ENCODE measurements at regions not wholly inside any gene's neighbourhood (a gene's known extent, or its start where the extent isn't known, plus 50 kb on each side); places are given as distances from the start of the nearest gene placed in this dataset.

DNA sequence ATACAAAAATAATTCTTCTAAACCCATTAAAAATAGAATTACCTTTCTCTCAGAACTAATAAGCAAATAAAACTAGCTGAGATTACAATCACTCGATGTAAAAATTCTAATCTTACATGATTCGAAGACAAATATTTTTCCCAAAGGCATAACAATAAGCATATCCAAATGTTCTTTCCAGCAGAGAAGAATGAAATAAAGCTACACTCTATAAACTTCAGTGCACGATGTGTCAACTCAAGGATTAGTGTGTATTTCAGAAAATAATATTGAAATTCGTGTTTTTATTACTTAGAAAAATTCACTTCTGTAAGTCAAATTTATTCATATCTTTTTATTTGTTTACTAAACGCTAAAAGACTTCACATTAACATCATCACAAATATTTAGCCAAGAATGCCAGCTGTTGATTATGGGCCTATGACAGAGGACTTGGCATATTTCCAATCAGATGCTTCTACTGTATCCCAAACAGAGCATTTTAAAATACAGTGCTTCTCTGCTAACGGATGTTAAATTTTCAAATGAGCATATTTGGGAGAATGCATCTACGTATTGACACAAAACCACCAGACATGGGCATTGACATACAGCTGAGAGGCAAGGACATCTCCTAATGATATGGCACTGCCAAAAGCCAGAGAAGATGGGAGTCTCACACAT lies 54.7 kb upstream of the PDE7B start:
- Histone ChIP-seq H3K36me3 (ENCODE audit: control insufficient read depth in 2 of 2, insufficient read depth in 1 of 2, low read length in 2 of 2) (no peaks in the 10 kb centered on the region), H3K27ac (ENCODE audit: extremely low read depth, low read depth, low read length) (no peak overlapping the region), H3K9me3 (ENCODE audit: control insufficient read depth, insufficient read depth, low read depth, low read length) (no peaks in the 10 kb centered on the region), H3K4me1 (ENCODE audit: control insufficient read depth, insufficient read depth, low read length) (no peaks in the 10 kb centered on the region), H3K4me3 (ENCODE audit: low read depth, low read length) (no peak overlapping the region)
- ChIA-PET CTCF (no interaction called here), POLR2A (no interaction called here)
- TF ChIP-seq ZNF792 (tag by site-specific recombination; IDR thresholded peaks at IDR 0.05) (no peak), PRDM1 (tag by site-specific recombination; IDR thresholded peaks at IDR 0.05) (no peak), SP7 (tag by site-specific recombination; IDR thresholded peaks at IDR 0.05) (no peak), ZNF350 (tag by site-specific recombination; IDR thresholded peaks at IDR 0.05) (no peak), ZNF146 (tag by site-specific recombination; IDR thresholded peaks at IDR 0.05) (no peak), ZNF292 (tag by site-specific recombination; IDR thresholded peaks at IDR 0.05; ENCODE audit: borderline replicate concordance, low read depth) (no peak), ZNF777 (tag by site-specific recombination; IDR thresholded peaks at IDR 0.05; ENCODE audit: borderline replicate concordance) (no peak), ZNF23 (tag by site-specific recombination; IDR thresholded peaks at IDR 0.05; ENCODE audit: borderline replicate concordance) (no peak), ZNF10 (tag by site-specific recombination; IDR thresholded peaks at IDR 0.05) (no peak), ZNF404 (tag by site-specific recombination; IDR thresholded peaks at IDR 0.05) (no peak), ZNF155 (tag by site-specific recombination; IDR thresholded peaks at IDR 0.05) (no peak), ZNF366 (tag by site-specific recombination; conservative IDR thresholded peaks at IDR 0.05) (no peak), ZNF248 (tag by site-specific recombination; IDR thresholded peaks at IDR 0.05) (no peak), ZNF266 (tag by site-specific recombination; IDR thresholded peaks at IDR 0.05; ENCODE audit: low read depth) (no peak), ZNF514 (tag by site-specific recombination; IDR thresholded peaks at IDR 0.05) (no peak)
- TF ChIP-seq, protein P1, sequence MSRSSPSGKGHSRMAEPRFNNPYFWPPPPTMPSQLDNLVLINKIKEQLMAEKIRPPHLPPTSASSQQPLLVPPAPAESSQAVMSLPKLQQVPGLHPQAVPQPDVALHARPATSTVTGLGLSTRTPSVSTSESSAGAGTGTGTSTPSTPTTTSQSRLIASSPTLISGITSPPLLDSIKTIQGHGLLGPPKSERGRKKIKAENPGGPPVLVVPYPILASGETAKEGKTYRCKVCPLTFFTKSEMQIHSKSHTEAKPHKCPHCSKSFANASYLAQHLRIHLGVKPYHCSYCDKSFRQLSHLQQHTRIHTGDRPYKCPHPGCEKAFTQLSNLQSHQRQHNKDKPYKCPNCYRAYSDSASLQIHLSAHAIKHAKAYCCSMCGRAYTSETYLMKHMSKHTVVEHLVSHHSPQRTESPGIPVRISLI (tag by site-specific recombination; IDR thresholded peaks at IDR 0.05) = no peak

DNA sequence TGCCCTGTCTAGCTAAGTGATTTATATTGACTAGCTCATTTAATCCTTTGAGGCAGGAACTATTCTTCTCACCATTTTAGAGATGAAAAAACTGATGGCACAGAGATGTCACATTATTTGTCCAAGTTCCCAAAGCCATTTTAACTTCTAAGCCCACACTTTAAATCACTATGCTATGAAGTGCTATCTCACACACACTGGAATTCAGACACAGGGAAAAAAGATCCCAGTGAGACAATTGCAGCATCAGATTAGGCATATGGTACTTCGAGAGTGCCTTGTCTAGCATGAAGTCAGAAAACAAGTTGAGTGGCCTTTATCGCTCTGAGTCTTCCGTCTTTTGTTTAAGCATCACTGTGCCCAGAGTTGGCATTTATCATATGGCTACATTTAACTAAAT lies 54.1 kb upstream of the PDE7B start:
- no peaks in the 10 kb centered on the region for H3K4me1 ChIP-seq (ENCODE audit: control insufficient read depth, insufficient read depth, low read length)
- H3K27ac ChIP-seq (ENCODE audit: extremely low read depth, low read depth, low read length) = no peak overlapping the region
- H3K4me3 ChIP-seq (ENCODE audit: low read depth, low read length) = no peak overlapping the region
- H3K9me3 ChIP-seq (ENCODE audit: control insufficient read depth, insufficient read depth, low read depth, low read length) = no peaks in the 10 kb centered on the region
- CTCF ChIA-PET = no interaction called here
- POLR2A ChIA-PET = no interaction called here
- TF ChIP-seq ZNF624 (tag by site-specific recombination; IDR thresholded peaks at IDR 0.05) (no peak), ZSCAN23 (tag by site-specific recombination; IDR thresholded peaks at IDR 0.05) (no peak), ZNF660 (tag by site-specific recombination; IDR thresholded peaks at IDR 0.05) (no peak), ZNF76 (tag by site-specific recombination; IDR thresholded peaks at IDR 0.05; ENCODE audit: borderline replicate concordance, low read depth) (no peak), ZBTB48 (tag by site-specific recombination; IDR thresholded peaks at IDR 0.05) (no peak), RBAK (tag by site-specific recombination; IDR thresholded peaks at IDR 0.05) (no peak)
- TF ChIP-seq, protein P2, sequence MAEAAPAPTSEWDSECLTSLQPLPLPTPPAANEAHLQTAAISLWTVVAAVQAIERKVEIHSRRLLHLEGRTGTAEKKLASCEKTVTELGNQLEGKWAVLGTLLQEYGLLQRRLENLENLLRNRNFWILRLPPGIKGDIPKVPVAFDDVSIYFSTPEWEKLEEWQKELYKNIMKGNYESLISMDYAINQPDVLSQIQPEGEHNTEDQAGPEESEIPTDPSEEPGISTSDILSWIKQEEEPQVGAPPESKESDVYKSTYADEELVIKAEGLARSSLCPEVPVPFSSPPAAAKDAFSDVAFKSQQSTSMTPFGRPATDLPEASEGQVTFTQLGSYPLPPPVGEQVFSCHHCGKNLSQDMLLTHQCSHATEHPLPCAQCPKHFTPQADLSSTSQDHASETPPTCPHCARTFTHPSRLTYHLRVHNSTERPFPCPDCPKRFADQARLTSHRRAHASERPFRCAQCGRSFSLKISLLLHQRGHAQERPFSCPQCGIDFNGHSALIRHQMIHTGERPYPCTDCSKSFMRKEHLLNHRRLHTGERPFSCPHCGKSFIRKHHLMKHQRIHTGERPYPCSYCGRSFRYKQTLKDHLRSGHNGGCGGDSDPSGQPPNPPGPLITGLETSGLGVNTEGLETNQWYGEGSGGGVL (tag by site-specific recombination; IDR thresholded peaks at IDR 0.05) = no peak
- TF ChIP-seq, protein P3, sequence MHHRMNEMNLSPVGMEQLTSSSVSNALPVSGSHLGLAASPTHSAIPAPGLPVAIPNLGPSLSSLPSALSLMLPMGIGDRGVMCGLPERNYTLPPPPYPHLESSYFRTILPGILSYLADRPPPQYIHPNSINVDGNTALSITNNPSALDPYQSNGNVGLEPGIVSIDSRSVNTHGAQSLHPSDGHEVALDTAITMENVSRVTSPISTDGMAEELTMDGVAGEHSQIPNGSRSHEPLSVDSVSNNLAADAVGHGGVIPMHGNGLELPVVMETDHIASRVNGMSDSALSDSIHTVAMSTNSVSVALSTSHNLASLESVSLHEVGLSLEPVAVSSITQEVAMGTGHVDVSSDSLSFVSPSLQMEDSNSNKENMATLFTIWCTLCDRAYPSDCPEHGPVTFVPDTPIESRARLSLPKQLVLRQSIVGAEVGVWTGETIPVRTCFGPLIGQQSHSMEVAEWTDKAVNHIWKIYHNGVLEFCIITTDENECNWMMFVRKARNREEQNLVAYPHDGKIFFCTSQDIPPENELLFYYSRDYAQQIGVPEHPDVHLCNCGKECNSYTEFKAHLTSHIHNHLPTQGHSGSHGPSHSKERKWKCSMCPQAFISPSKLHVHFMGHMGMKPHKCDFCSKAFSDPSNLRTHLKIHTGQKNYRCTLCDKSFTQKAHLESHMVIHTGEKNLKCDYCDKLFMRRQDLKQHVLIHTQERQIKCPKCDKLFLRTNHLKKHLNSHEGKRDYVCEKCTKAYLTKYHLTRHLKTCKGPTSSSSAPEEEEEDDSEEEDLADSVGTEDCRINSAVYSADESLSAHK (tag by site-specific recombination; IDR thresholded peaks at IDR 0.05) = no peak
- H3K36me3 ChIP-seq (ENCODE audit: control insufficient read depth in 2 of 2, insufficient read depth in 1 of 2, low read length in 2 of 2) = no peaks in the 10 kb centered on the region

Data from HEK293 (cell line).